Natural killer cell treated with Interleukin-12 subunit alpha and Interleukin-12 subunit beta and Interleukin-15 and Interleukin-18, amount 100 ng/mL, for 72 hours (primary cell): ENCODE measurements at regions not wholly inside any gene's neighbourhood (a gene's known extent, or its start where the extent isn't known, plus 50 kb on each side); places are given as distances from the start of the nearest gene placed in this dataset.

Experiments
- ATAC-seq, 2 donors: fragments of 150-1000 bp; cut with Tn5 transposase in 1 of 2; sonication (Bioruptor Pico), chemical (Tn5 transposase) in 1 of 2; 2 replicates each; pipeline ENCODE4 v1.10.0; 2021
- DNase-seq: peaks from one replicate; pipeline ENCODE4 v3.0.0; 2022; ENCODE audit warnings: low spot score
- H3K27ac Mint-ChIP-seq, 2 donors: 1 replicate in 1 of 2; 2 replicates in 1 of 2; pipeline ENCODE4 v1.8.0; 2022; ENCODE audit warnings: mixed read lengths in 2 of 2, mild to moderate bottlenecking in 1 of 2, moderate library complexity in 1 of 2
- H3K27me3 Mint-ChIP-seq, 2 donors: 1 replicate in 1 of 2; 2 replicates in 1 of 2; pipeline ENCODE4 v1.8.0; 2022; ENCODE audit warnings: mixed read lengths in 2 of 2
- H3K36me3 Mint-ChIP-seq: one replicate; pipeline ENCODE4 v1.8.0; 2022; ENCODE audit warnings: mixed read lengths
- H3K4me1 Mint-ChIP-seq, 2 donors: 1 replicate in 1 of 2; 2 replicates in 1 of 2; pipeline ENCODE4 v1.8.0; 2022; ENCODE audit warnings: low read depth in 2 of 2, mixed read lengths in 2 of 2, mild to moderate bottlenecking in 1 of 2
- H3K4me3 Mint-ChIP-seq: one replicate; pipeline ENCODE4 v1.8.0; 2022; ENCODE audit warnings: mixed read lengths
- H3K9me3 Mint-ChIP-seq: 2 replicates; pipeline ENCODE4 v1.8.0; 2022; ENCODE audit warnings: mixed read lengths

DNA sequence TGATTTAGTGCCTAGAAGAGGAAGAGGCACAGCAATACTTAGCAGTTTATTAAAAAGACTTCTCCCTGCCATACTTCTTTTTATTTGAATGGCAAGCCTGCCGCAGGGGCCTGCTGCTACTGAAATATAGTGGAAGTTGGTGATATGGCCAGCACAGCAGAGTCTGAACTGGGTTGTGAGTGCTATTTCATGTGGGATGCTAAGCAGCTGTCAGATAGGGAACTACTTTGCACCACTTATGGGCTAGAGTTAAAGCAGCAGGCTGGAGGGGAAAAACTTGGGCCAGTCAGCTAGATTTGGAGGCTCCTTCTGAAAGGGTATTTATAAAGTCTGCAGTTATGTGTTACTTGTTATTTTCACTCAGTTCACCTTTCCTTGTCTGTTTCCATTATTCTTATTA, 299.0 kb upstream of the E2F7 start:
- Mint-ChIP-seq H3K4me1 (no peaks in the 10 kb centered on the region), H3K27ac (no peak overlapping the region), H3K27me3 (no peaks in the 10 kb centered on the region), H3K4me3 (no peak overlapping the region), H3K36me3 (no peaks in the 10 kb centered on the region), H3K9me3 (peaks cover 5% of the 10 kb centered on the region)
- DNase-seq (no peak), ATAC-seq (no peak)

GRCh38 chr12:77362509-77363210, 297.3 kb upstream of the E2F7 start:
- H3K36me3 Mint-ChIP-seq = no peaks in the 10 kb centered on the region
- H3K27ac Mint-ChIP-seq = no peak overlapping the region
- H3K4me3 Mint-ChIP-seq = no peak overlapping the region
- ATAC-seq (no peak), DNase-seq (no peak)
- no peaks in the 10 kb centered on the region for H3K27me3 Mint-ChIP-seq
- no peaks in the 10 kb centered on the region for H3K9me3 Mint-ChIP-seq
- no peaks in the 10 kb centered on the region for H3K4me1 Mint-ChIP-seq

DNA sequence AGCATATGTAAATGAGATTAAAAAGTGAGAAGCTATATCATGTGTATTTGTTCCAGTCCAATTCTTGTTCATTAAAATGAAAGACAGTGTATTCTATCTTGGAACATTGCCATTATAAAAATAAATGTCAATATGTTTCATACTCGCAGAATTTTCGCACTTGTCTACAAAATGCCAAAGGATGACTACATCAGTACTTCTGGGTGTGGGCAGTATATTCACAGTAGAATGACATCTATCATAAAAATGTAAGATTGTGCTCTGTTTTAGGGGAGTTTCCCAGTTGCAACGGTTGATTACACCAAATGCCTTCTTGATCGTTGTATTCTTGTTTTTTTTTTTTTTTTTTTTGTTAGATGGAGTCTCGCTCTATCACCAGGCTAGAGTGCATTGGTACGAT, 292.3 kb upstream of the E2F7 start:
- no peaks in the 10 kb centered on the region for H3K4me1 Mint-ChIP-seq
- no peak overlapping the region for H3K4me3 Mint-ChIP-seq
- no peaks in the 10 kb centered on the region for H3K9me3 Mint-ChIP-seq
- H3K27me3 Mint-ChIP-seq = no peaks in the 10 kb centered on the region
- ATAC-seq (no peak), DNase-seq (no peak)
- H3K36me3 Mint-ChIP-seq = no peaks in the 10 kb centered on the region
- no peak overlapping the region for H3K27ac Mint-ChIP-seq

- H3K9me3 Mint-ChIP-seq = no peaks in the 10 kb centered on the region
- no peaks in the 10 kb centered on the region for H3K4me1 Mint-ChIP-seq
- H3K36me3 Mint-ChIP-seq = no peaks in the 10 kb centered on the region
- H3K27ac Mint-ChIP-seq = no peak overlapping the region
- H3K27me3 Mint-ChIP-seq = no peaks in the 10 kb centered on the region
- ATAC-seq (no peak), DNase-seq (no peak)
- H3K4me3 Mint-ChIP-seq = no peak overlapping the region
Measured at GRCh38 chr12:77354766-77355362, 289.5 kb upstream of the E2F7 start.

GRCh38 chr12:77352946-77353345, 287.6 kb upstream of the E2F7 start:
- Mint-ChIP-seq H3K4me1 (no peaks in the 10 kb centered on the region), H3K4me3 (no peak overlapping the region), H3K27ac (no peak overlapping the region), H3K36me3 (no peaks in the 10 kb centered on the region), H3K27me3 (no peaks in the 10 kb centered on the region), H3K9me3 (peaks cover 5% of the 10 kb centered on the region)
- ATAC-seq = no peak
- DNase-seq = no peak

- Mint-ChIP-seq H3K9me3 (peaks cover 5% of the 10 kb centered on the region), H3K36me3 (no peaks in the 10 kb centered on the region), H3K27ac (no peak overlapping the region), H3K27me3 (no peaks in the 10 kb centered on the region), H3K4me3 (no peak overlapping the region), H3K4me1 (no peaks in the 10 kb centered on the region)
- DNase-seq = no peak
- ATAC-seq = no peak
Measured at GRCh38 chr12:77351860-77352259, 286.5 kb upstream of the E2F7 start.

- DNase-seq (no peak), ATAC-seq (no peak)
- H3K4me3 Mint-ChIP-seq = no peak overlapping the region
- H3K27me3 Mint-ChIP-seq = no peaks in the 10 kb centered on the region
- peaks cover 5% of the 10 kb centered on the region for H3K9me3 Mint-ChIP-seq
- H3K36me3 Mint-ChIP-seq = no peaks in the 10 kb centered on the region
- H3K4me1 Mint-ChIP-seq = no peaks in the 10 kb centered on the region
- H3K27ac Mint-ChIP-seq = no peak overlapping the region
Measured at GRCh38 chr12:77349689-77350370, 284.5 kb upstream of the E2F7 start.

- H3K9me3 Mint-ChIP-seq = peaks cover 5% of the 10 kb centered on the region
- H3K27ac Mint-ChIP-seq = no peak overlapping the region
- DNase-seq (no peak), ATAC-seq (no peak)
- no peaks in the 10 kb centered on the region for H3K4me1 Mint-ChIP-seq
- no peaks in the 10 kb centered on the region for H3K36me3 Mint-ChIP-seq
- no peak overlapping the region for H3K4me3 Mint-ChIP-seq
- H3K27me3 Mint-ChIP-seq = no peaks in the 10 kb centered on the region
Measured at GRCh38 chr12:77347017-77347416, 281.6 kb upstream of the E2F7 start.

DNA sequence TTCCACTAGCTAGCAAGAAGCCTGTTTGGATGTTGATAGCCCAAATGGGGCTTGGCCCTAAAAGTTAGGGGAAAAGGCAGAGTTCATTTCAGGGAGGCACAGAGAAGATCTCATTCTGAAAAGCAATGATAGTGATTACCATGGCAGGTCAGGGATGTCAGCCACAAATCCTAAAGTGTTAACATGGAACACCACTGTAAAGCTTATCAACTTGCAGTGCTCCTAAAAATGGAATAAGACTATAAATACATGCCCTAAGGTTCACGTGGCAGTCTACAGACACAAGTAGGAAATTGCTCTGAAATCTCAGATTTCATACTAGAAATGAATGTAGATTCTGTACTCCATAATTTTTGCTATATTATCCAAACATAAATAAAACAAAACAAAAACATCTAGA, 280.0 kb upstream of the E2F7 start:
- Mint-ChIP-seq H3K9me3 (peaks cover 5% of the 10 kb centered on the region), H3K27ac (no peak overlapping the region), H3K36me3 (no peaks in the 10 kb centered on the region), H3K4me3 (no peak overlapping the region), H3K4me1 (no peaks in the 10 kb centered on the region), H3K27me3 (no peaks in the 10 kb centered on the region)
- ATAC-seq (no peak), DNase-seq (no peak)

DNA sequence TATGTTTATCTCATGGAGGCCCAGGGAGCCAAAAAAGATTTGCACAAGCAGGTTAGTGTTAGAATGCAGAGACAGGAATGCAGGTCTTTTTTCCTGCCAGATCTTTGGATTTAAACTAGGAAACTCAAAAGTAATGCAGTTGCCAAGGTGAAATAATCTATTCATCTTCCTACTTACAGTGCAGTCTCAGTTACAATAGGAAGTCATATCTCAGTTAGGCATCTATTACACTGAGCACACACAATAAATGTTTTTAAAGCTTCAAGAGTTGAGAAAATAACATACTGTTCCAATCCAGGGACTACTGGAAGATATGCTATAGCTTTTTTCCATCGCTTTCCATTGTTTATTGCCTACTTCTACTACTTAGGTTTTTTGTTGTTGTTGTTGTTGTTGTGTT, 279.3 kb upstream of the E2F7 start:
- no peak for DNase-seq
- no peak for ATAC-seq
- H3K27ac Mint-ChIP-seq = no peak overlapping the region
- H3K36me3 Mint-ChIP-seq = no peaks in the 10 kb centered on the region
- no peaks in the 10 kb centered on the region for H3K4me1 Mint-ChIP-seq
- no peak overlapping the region for H3K4me3 Mint-ChIP-seq
- peaks cover 7% of the 10 kb centered on the region for H3K9me3 Mint-ChIP-seq
- H3K27me3 Mint-ChIP-seq = no peaks in the 10 kb centered on the region

DNA sequence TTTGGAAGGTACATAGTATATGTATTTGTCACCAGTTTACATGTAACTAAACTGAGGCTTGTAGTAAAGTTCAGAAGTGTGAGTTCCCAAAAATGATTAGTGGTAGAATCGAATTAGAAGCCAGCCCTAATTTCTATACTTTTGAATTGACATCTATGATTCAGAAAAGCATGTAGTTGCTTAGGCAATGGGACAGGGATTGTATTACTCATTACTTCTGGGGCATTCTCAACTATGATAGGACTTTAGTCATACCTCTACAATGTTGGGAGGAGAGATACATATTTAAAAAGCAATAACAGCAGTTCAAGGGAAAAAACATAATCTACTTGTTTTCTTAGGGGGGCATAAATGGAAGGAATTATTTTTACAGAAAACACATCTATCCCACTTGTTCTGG, 277.9 kb upstream of the E2F7 start:
- H3K4me3 Mint-ChIP-seq = no peak overlapping the region
- H3K27me3 Mint-ChIP-seq = no peaks in the 10 kb centered on the region
- DNase-seq = no peak
- ATAC-seq = no peak
- H3K4me1 Mint-ChIP-seq = no peaks in the 10 kb centered on the region
- H3K36me3 Mint-ChIP-seq = no peaks in the 10 kb centered on the region
- peaks cover 4% of the 10 kb centered on the region for H3K9me3 Mint-ChIP-seq
- H3K27ac Mint-ChIP-seq = no peak overlapping the region

GRCh38 chr12:77342253-77342652, 276.9 kb upstream of the E2F7 start:
- ATAC-seq (no peak), DNase-seq (no peak)
- no peaks in the 10 kb centered on the region for H3K36me3 Mint-ChIP-seq
- no peaks in the 10 kb centered on the region for H3K4me1 Mint-ChIP-seq
- no peak overlapping the region for H3K27ac Mint-ChIP-seq
- H3K9me3 Mint-ChIP-seq = peaks cover 4% of the 10 kb centered on the region
- no peak overlapping the region for H3K4me3 Mint-ChIP-seq
- H3K27me3 Mint-ChIP-seq = no peaks in the 10 kb centered on the region

DNA sequence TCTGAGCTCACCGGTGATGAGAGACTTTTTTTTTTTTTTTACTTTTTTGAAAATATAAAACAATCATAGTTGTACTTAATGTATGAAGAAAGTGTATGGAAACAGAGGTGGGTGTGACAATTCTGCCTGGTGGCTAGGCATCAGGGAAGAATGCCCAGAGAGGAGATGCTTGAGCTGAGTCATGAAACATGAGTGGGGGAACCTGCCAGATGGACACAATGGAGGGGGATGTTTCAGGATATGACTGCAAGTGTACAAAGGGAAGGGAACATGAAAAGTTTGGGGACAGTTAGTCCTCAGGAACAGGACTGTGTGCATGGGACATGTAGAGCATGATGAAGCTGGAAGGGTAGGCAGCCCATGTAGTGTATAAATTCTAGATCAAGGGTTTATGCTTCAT, 274.2 kb upstream of the E2F7 start:
- Mint-ChIP-seq H3K27me3 (no peaks in the 10 kb centered on the region), H3K27ac (no peak overlapping the region), H3K9me3 (peaks cover 4% of the 10 kb centered on the region), H3K4me3 (no peak overlapping the region), H3K4me1 (no peaks in the 10 kb centered on the region), H3K36me3 (no peaks in the 10 kb centered on the region)
- DNase-seq (no peak), ATAC-seq (no peak)

DNA sequence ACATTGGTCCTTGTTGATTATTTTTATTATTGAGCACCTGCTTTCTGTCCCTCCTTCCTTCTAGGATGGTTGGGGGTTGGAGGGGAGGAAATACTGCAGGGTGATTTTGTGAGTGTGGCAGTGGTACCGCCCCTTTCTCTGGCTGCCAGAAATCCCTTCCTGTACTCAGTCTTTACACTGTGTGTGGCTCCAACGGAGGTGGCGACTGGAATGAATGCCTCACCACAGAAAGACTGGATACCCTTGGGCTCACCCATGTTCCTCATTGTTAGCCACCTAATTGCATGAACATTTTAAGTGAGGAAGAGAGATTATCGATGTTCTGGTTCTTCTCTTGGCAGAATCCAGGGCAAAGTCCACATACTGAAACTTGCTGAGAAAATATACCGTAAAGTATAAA, 272.0 kb upstream of the E2F7 start:
- Mint-ChIP-seq H3K9me3 (peaks cover 4% of the 10 kb centered on the region), H3K36me3 (no peaks in the 10 kb centered on the region), H3K27me3 (no peaks in the 10 kb centered on the region), H3K4me1 (no peaks in the 10 kb centered on the region), H3K4me3 (no peak overlapping the region), H3K27ac (no peak overlapping the region)
- no peak for ATAC-seq
- no peak for DNase-seq
